ENCODE measurements at regions not wholly inside any gene's neighbourhood (a gene's known extent, or its start where the extent isn't known, plus 50 kb on each side); places are given as distances from the start of the nearest gene placed in this dataset.
"Not testable (repeated sequence)": the region's sequence is repeated elsewhere in the genome, so short reads cannot be mapped to it uniquely, and the experiment has no call there.

- H3K4me1 ChIP-seq (ENCODE audit: control insufficient read depth, insufficient read depth, low read length), result no peaks in the 10 kb centered on the region
- H3K9me3 ChIP-seq (ENCODE audit: control insufficient read depth, insufficient read depth, low read length), result peaks cover 2% of the 10 kb centered on the region
- H3K36me3 ChIP-seq (ENCODE audit: control insufficient read depth, insufficient read depth, low read length), result no peaks in the 10 kb centered on the region
- H3K4me3 ChIP-seq (ENCODE audit: low read depth, low read length), result no peak overlapping the region
- H3K27me3 ChIP-seq (ENCODE audit: control insufficient read depth, insufficient read depth, low read length), result no peaks in the 10 kb centered on the region
- no peak for DNase-seq (ENCODE audit: low read depth in 4 of 6, low spot score in 6 of 6)
- H3K27ac ChIP-seq (ENCODE audit: low read depth, low read length), result no peak overlapping the region
- WGBS (ENCODE audit: insufficient coverage), result 60% methylated on average over 2 of the region's 5 CpGs
Observed at GRCh38 chr5:92320446-92320845, 937.3 kb upstream of the ARRDC3 start.

GRCh38 chr5:92313385-92313784 lies 930.3 kb upstream of the ARRDC3 start:
- WGBS (ENCODE audit: insufficient coverage), result 100% methylated on average over 2 of the region's 2 CpGs
- no peak overlapping the region for H3K27ac ChIP-seq (ENCODE audit: low read depth, low read length)
- DNase-seq (ENCODE audit: low read depth in 4 of 6, low spot score in 6 of 6), result no peak

GRCh38 chr5:92309336-92309991 lies 926.3 kb upstream of the ARRDC3 start:
- Histone ChIP-seq H3K27me3 (ENCODE audit: control insufficient read depth, insufficient read depth, low read length) (no peaks in the 10 kb centered on the region), H3K9me3 (ENCODE audit: control insufficient read depth, insufficient read depth, low read length) (no peaks in the 10 kb centered on the region), H3K27ac (ENCODE audit: low read depth, low read length) (no peak overlapping the region), H3K4me1 (ENCODE audit: control insufficient read depth, insufficient read depth, low read length) (no peaks in the 10 kb centered on the region), H3K36me3 (ENCODE audit: control insufficient read depth, insufficient read depth, low read length) (no peaks in the 10 kb centered on the region), H3K4me3 (ENCODE audit: low read depth, low read length) (no peak overlapping the region)
- peak in 5 of 6 donors; percentile 20 to 90 (median 31) for DNase-seq (ENCODE audit: low read depth in 4 of 6, low spot score in 6 of 6)

More at GRCh38 chr5:92313385-92313784, 930.3 kb upstream of the ARRDC3 start:
- Histone ChIP-seq H3K27me3 (ENCODE audit: control insufficient read depth, insufficient read depth, low read length) (no peaks in the 10 kb centered on the region), H3K9me3 (ENCODE audit: control insufficient read depth, insufficient read depth, low read length) (no peaks in the 10 kb centered on the region), H3K4me3 (ENCODE audit: low read depth, low read length) (no peak overlapping the region), H3K4me1 (ENCODE audit: control insufficient read depth, insufficient read depth, low read length) (no peaks in the 10 kb centered on the region), H3K36me3 (ENCODE audit: control insufficient read depth, insufficient read depth, low read length) (no peaks in the 10 kb centered on the region)

GRCh38 chr5:92308679-92309078 lies 925.6 kb upstream of the ARRDC3 start:
- H3K4me1 ChIP-seq (ENCODE audit: control insufficient read depth, insufficient read depth, low read length), result no peaks in the 10 kb centered on the region

GRCh38 chr5:92302356-92302755 lies 919.2 kb upstream of the ARRDC3 start:
- H3K4me3 ChIP-seq (ENCODE audit: low read depth, low read length); H3K9me3 ChIP-seq (ENCODE audit: control insufficient read depth, insufficient read depth, low read length); H3K27ac ChIP-seq (ENCODE audit: low read depth, low read length); DNase-seq (ENCODE audit: low read depth in 4 of 6, low spot score in 6 of 6); H3K27me3 ChIP-seq (ENCODE audit: control insufficient read depth, insufficient read depth, low read length); H3K36me3 ChIP-seq (ENCODE audit: control insufficient read depth, insufficient read depth, low read length); H3K4me1 ChIP-seq (ENCODE audit: control insufficient read depth, insufficient read depth, low read length): not testable (repeated sequence)
- WGBS (ENCODE audit: insufficient coverage), result 89% methylated on average over 15 of the region's 15 CpGs

More at GRCh38 chr5:92308679-92309078, 925.6 kb upstream of the ARRDC3 start:
- DNase-seq (ENCODE audit: low read depth in 4 of 6, low spot score in 6 of 6), result peak in 1 of 6 donors; percentile 40
- no peaks in the 10 kb centered on the region for H3K9me3 ChIP-seq (ENCODE audit: control insufficient read depth, insufficient read depth, low read length)
- no peaks in the 10 kb centered on the region for H3K27me3 ChIP-seq (ENCODE audit: control insufficient read depth, insufficient read depth, low read length)
- no peak overlapping the region for H3K27ac ChIP-seq (ENCODE audit: low read depth, low read length)
- no peaks in the 10 kb centered on the region for H3K36me3 ChIP-seq (ENCODE audit: control insufficient read depth, insufficient read depth, low read length)
- no peak overlapping the region for H3K4me3 ChIP-seq (ENCODE audit: low read depth, low read length)

- Histone ChIP-seq H3K27ac (ENCODE audit: low read depth, low read length) (no peak overlapping the region), H3K36me3 (ENCODE audit: control insufficient read depth, insufficient read depth, low read length) (no peaks in the 10 kb centered on the region), H3K4me1 (ENCODE audit: control insufficient read depth, insufficient read depth, low read length) (no peaks in the 10 kb centered on the region), H3K9me3 (ENCODE audit: control insufficient read depth, insufficient read depth, low read length) (peaks cover 9% of the 10 kb centered on the region), H3K27me3 (ENCODE audit: control insufficient read depth, insufficient read depth, low read length) (no peaks in the 10 kb centered on the region), H3K4me3 (ENCODE audit: low read depth, low read length) (no peak overlapping the region)
- DNase-seq (ENCODE audit: low read depth in 4 of 6, low spot score in 6 of 6), result no peak
- WGBS (ENCODE audit: insufficient coverage), result 89% methylated on average over 1 of the region's 2 CpGs
Observed at GRCh38 chr5:92283521-92283920, 900.4 kb upstream of the ARRDC3 start.

- no CpG with 5 or more reads among the region's 1 CpG for WGBS (ENCODE audit: insufficient coverage)
- not testable (repeated sequence) for H3K4me3 ChIP-seq (ENCODE audit: low read depth, low read length); H3K4me1 ChIP-seq (ENCODE audit: control insufficient read depth, insufficient read depth, low read length); H3K9me3 ChIP-seq (ENCODE audit: control insufficient read depth, insufficient read depth, low read length); H3K27me3 ChIP-seq (ENCODE audit: control insufficient read depth, insufficient read depth, low read length); H3K36me3 ChIP-seq (ENCODE audit: control insufficient read depth, insufficient read depth, low read length); DNase-seq (ENCODE audit: low read depth in 4 of 6, low spot score in 6 of 6); H3K27ac ChIP-seq (ENCODE audit: low read depth, low read length)
Observed at GRCh38 chr5:92271750-92272149, 888.6 kb upstream of the ARRDC3 start.

- DNase-seq (ENCODE audit: low read depth in 4 of 6, low spot score in 6 of 6), result no peak
- Histone ChIP-seq H3K4me1 (ENCODE audit: control insufficient read depth, insufficient read depth, low read length) (no peaks in the 10 kb centered on the region), H3K27ac (ENCODE audit: low read depth, low read length) (no peak overlapping the region), H3K27me3 (ENCODE audit: control insufficient read depth, insufficient read depth, low read length) (no peaks in the 10 kb centered on the region), H3K4me3 (ENCODE audit: low read depth, low read length) (no peak overlapping the region), H3K36me3 (ENCODE audit: control insufficient read depth, insufficient read depth, low read length) (no peaks in the 10 kb centered on the region), H3K9me3 (ENCODE audit: control insufficient read depth, insufficient read depth, low read length) (no peaks in the 10 kb centered on the region)
- WGBS (ENCODE audit: insufficient coverage), result 83% methylated on average over 6 of the region's 6 CpGs
Observed at GRCh38 chr5:92268343-92268742, 885.2 kb upstream of the ARRDC3 start.

GRCh38 chr5:92267830-92268229 lies 884.7 kb upstream of the ARRDC3 start:
- Histone ChIP-seq H3K4me1 (ENCODE audit: control insufficient read depth, insufficient read depth, low read length) (no peaks in the 10 kb centered on the region), H3K9me3 (ENCODE audit: control insufficient read depth, insufficient read depth, low read length) (no peaks in the 10 kb centered on the region), H3K27me3 (ENCODE audit: control insufficient read depth, insufficient read depth, low read length) (no peaks in the 10 kb centered on the region), H3K4me3 (ENCODE audit: low read depth, low read length) (no peak overlapping the region), H3K27ac (ENCODE audit: low read depth, low read length) (no peak overlapping the region), H3K36me3 (ENCODE audit: control insufficient read depth, insufficient read depth, low read length) (no peaks in the 10 kb centered on the region)
- no peak for DNase-seq (ENCODE audit: low read depth in 4 of 6, low spot score in 6 of 6)
- WGBS (ENCODE audit: insufficient coverage), result 100% methylated on average over 4 of the region's 4 CpGs

GRCh38 chr5:92265804-92266203 lies 882.7 kb upstream of the ARRDC3 start:
- no peaks in the 10 kb centered on the region for H3K36me3 ChIP-seq (ENCODE audit: control insufficient read depth, insufficient read depth, low read length)
- no peaks in the 10 kb centered on the region for H3K9me3 ChIP-seq (ENCODE audit: control insufficient read depth, insufficient read depth, low read length)
- H3K27ac ChIP-seq (ENCODE audit: low read depth, low read length), result no peak overlapping the region
- H3K4me3 ChIP-seq (ENCODE audit: low read depth, low read length), result no peak overlapping the region
- no peaks in the 10 kb centered on the region for H3K27me3 ChIP-seq (ENCODE audit: control insufficient read depth, insufficient read depth, low read length)
- WGBS (ENCODE audit: insufficient coverage), result no CpG with 5 or more reads among the region's 3 CpGs
- no peak for DNase-seq (ENCODE audit: low read depth in 4 of 6, low spot score in 6 of 6)
- no peaks in the 10 kb centered on the region for H3K4me1 ChIP-seq (ENCODE audit: control insufficient read depth, insufficient read depth, low read length)
